SK-N-SH (cell line): ENCODE measurements at regions not wholly inside any gene's neighbourhood (a gene's known extent, or its start where the extent isn't known, plus 50 kb on each side); places are given as distances from the start of the nearest gene placed in this dataset.
A peak's percentile ranks its signal among the peaks of the same experiment; 100 is the strongest.

Experiments used
- CTCF ChIA-PET: fragments of 300-600, 350-600 bp; formaldehyde crosslinking; extraction: SDS; loops from one replicate; lab custom pipeline; 2021; lab: Yijun Ruan, JAX
- POLR2A ChIA-PET: fragments of 350-600 bp; sonication (Branson Sonifier 250); formaldehyde crosslinking; extraction: SDS; loops from one replicate; lab custom pipeline; 2020; ENCODE audit warnings: antibody characterized with exemption, inconsistent platforms; lab: Yijun Ruan, JAX
- DNase-seq: peaks from one replicate; pipeline ENCODE4 v3.0.0; 2012
- H2AFZ ChIP-seq: fragments of 200-600 bp; sonication (generic); 2 replicates; pipeline ENCODE4 v1.8.1; 2016; ENCODE audit warnings: antibody characterized with exemption, mild to moderate bottlenecking, low read depth
- H3F3A ChIP-seq: fragments of 200-600 bp; sonication (generic); replicated peaks from 2 replicates; pipeline ENCODE3; 2016; ENCODE audit warnings: antibody characterized with exemption, mild to moderate bottlenecking; ENCODE audit not compliant: insufficient read depth
- H3K27ac ChIP-seq, 2 experiments: fragments of 200-500 bp in 1 of 2; fragments of 200-600 bp in 1 of 2; sonication (Bioruptor generic) in 1 of 2; sonication (generic), shearing (Covaris generic) in 1 of 2; 2 replicates each; pipeline versions ENCODE4 v1.5.1 to v1.6.1; 2014 to 2016; ENCODE audit warnings: low read depth in 2 of 2, inconsistent platforms in 1 of 2, low read length in 1 of 2, mild to moderate bottlenecking in 1 of 2, mixed read lengths in 1 of 2
- H3K27me3 ChIP-seq: fragments of 200-600 bp; sonication (generic), shearing (Covaris generic); 2 replicates; pipeline ENCODE4 v1.6.1; 2016; ENCODE audit warnings: mixed run types; ENCODE audit not compliant: insufficient read depth
- H3K36me3 ChIP-seq, 2 experiments: fragments of 200-500 bp in 1 of 2; fragments of 200-600 bp in 1 of 2; sonication (Bioruptor generic) in 1 of 2; sonication (generic) in 1 of 2; replicated peaks in 1 of 2; 2 replicates each; pipeline versions ENCODE3 to v1.5.1; 2014 to 2016; ENCODE audit warnings: low read length in 1 of 2, mild to moderate bottlenecking in 1 of 2; ENCODE audit not compliant: insufficient read depth in 2 of 2, control insufficient read depth in 1 of 2
- H3K4me1 ChIP-seq, 2 experiments: fragments of 200-500 bp in 1 of 2; fragments of 200-600 bp in 1 of 2; sonication (Bioruptor generic) in 1 of 2; sonication (generic), shearing (Covaris generic) in 1 of 2; 2 replicates each; pipeline versions ENCODE4 v1.5.1 to v1.6.1; 2014 to 2016; ENCODE audit warnings: low read depth in 1 of 2, low read length in 1 of 2, mixed run types in 1 of 2; ENCODE audit not compliant: insufficient read depth in 2 of 2, control insufficient read depth in 1 of 2
- H3K4me2 ChIP-seq: fragments of 200-600 bp; sonication (generic), shearing (Covaris generic); 2 replicates; pipeline ENCODE4 v1.6.1; 2017; ENCODE audit warnings: mixed run types
- H3K4me3 ChIP-seq, 2 experiments: fragments of 200-500 bp in 1 of 2; fragments of 200-600 bp in 1 of 2; sonication (Bioruptor generic) in 1 of 2; sonication (generic), shearing (Covaris generic) in 1 of 2; 2 replicates each; pipeline versions ENCODE4 v1.5.1 to v1.8.1; 2014 to 2016; ENCODE audit warnings: low read depth in 2 of 2, inconsistent platforms in 1 of 2, low read length in 1 of 2, mild to moderate bottlenecking in 1 of 2, mixed read lengths in 1 of 2, moderate library complexity in 1 of 2
- H3K79me2 ChIP-seq: fragments of 200-600 bp; sonication (generic); 2 replicates; pipeline ENCODE4 v1.8.1; 2017; ENCODE audit warnings: mild to moderate bottlenecking; ENCODE audit not compliant: insufficient read depth
- H3K9ac ChIP-seq: fragments of 200-600 bp; sonication (generic); 2 replicates; pipeline ENCODE4 v1.6.1; 2017; ENCODE audit warnings: mixed run types
- H3K9me2 ChIP-seq: fragments of 200-600 bp; sonication (generic); 2 replicates; pipeline ENCODE4 v1.6.1; 2017; ENCODE audit warnings: mixed run types
- H3K9me3 ChIP-seq: fragments of 200-600 bp; sonication (generic); 2 replicates; pipeline ENCODE4 v1.6.1; 2017; ENCODE audit warnings: mixed run types, mild to moderate bottlenecking, moderate library complexity
- H4K20me1 ChIP-seq: fragments of 200-600 bp; sonication (generic); 2 replicates; pipeline ENCODE4 v1.6.1; 2017; ENCODE audit warnings: mild to moderate bottlenecking, mixed run types; ENCODE audit not compliant: insufficient read depth
- ELF1 ChIP-seq: IDR thresholded peaks from 2 replicates; pipeline ENCODE4 v1.4.0; 2012
- EP300 ChIP-seq, 2 experiments: IDR thresholded peaks; 2 replicates each; pipeline versions ENCODE4 v1.4.0 to v1.6.1; 2012; ENCODE audit warnings: borderline replicate concordance in 1 of 2, low read depth in 1 of 2, low read length in 1 of 2
- EZH2phosphoT487 ChIP-seq: fragments of 200-600 bp; sonication (generic); IDR thresholded peaks from 2 replicates; pipeline ENCODE4 v1.6.1; 2017; ENCODE audit warnings: low read depth, mixed run types, mild to moderate bottlenecking, antibody characterized with exemption, moderate library complexity, borderline replicate concordance
- FOSL2 ChIP-seq: IDR thresholded peaks from 2 replicates; pipeline ENCODE4 v1.4.0; 2012; ENCODE audit warnings: low read depth, mild to moderate bottlenecking, moderate library complexity, borderline replicate concordance
- GABPA ChIP-seq: IDR thresholded peaks from 2 replicates; pipeline ENCODE4 v1.4.0; 2012; ENCODE audit warnings: low read depth, mild to moderate bottlenecking
- GATA2 ChIP-seq: sonication (generic); formaldehyde crosslinking; IDR thresholded peaks from 2 replicates; pipeline ENCODE4 v1.5.0; 2020; ENCODE audit warnings: mild to moderate bottlenecking, missing genetic modification reagents
- MAX ChIP-seq: IDR thresholded peaks from 2 replicates; pipeline ENCODE4 v1.4.0; 2012; ENCODE audit warnings: low read depth
- MEF2A ChIP-seq: IDR thresholded peaks from 2 replicates; pipeline ENCODE4 v1.4.0; 2012; ENCODE audit warnings: low read depth, borderline replicate concordance
- MXI1 ChIP-seq: IDR thresholded peaks from 2 replicates; pipeline ENCODE4 v1.6.1; 2012; ENCODE audit warnings: mild to moderate bottlenecking, low read depth, low read length, improper control_type of control experiment
- POLR2AphosphoS5 ChIP-seq: IDR thresholded peaks from 2 replicates; pipeline ENCODE4 v1.6.1; 2012; ENCODE audit warnings: low read depth, low read length
- REST ChIP-seq: IDR thresholded peaks from 2 replicates; pipeline ENCODE4 v1.6.1; 2012; ENCODE audit warnings: mild to moderate bottlenecking, low read depth, low read length, moderate library complexity
- RFX5 ChIP-seq: IDR thresholded peaks from 2 replicates; pipeline ENCODE4 v1.6.1; 2012; ENCODE audit warnings: mild to moderate bottlenecking, improper control_type of control experiment, low read length
- SIN3A ChIP-seq: IDR thresholded peaks from 2 replicates; pipeline ENCODE4 v1.6.1; 2012; ENCODE audit warnings: low read depth, mild to moderate bottlenecking, low read length, moderate library complexity, borderline replicate concordance
- TAF1 ChIP-seq: IDR thresholded peaks from 2 replicates; pipeline ENCODE4 v1.6.1; 2012; ENCODE audit warnings: low read depth, mild to moderate bottlenecking, low read length, moderate library complexity, borderline replicate concordance
- USF1 ChIP-seq: IDR thresholded peaks from 2 replicates; pipeline ENCODE4 v1.4.0; 2012; ENCODE audit warnings: low read depth, borderline replicate concordance
- USF2 ChIP-seq: fragments of 150-350 bp; IDR thresholded peaks from 2 replicates; pipeline ENCODE4 v1.6.1; 2017; ENCODE audit warnings: antibody characterized with exemption, low read length, low read depth, borderline replicate concordance
- ZBTB33 ChIP-seq: IDR thresholded peaks from 2 replicates; pipeline ENCODE4 v1.4.0; 2012; ENCODE audit warnings: low read depth, borderline replicate concordance
- WGBS: methylation state at CpG from one replicate; pipeline ENCODE4 v1.1.6; 2017; ENCODE audit warnings: low lambda C conversion rate; 5-methylcytosine and 5-hydroxymethylcytosine counted together

- no peaks in the 10 kb centered on the region for H3K36me3 ChIP-seq
- H3K4me1 ChIP-seq: peaks cover 0 to 2% of the 10 kb centered on the region in 2 experiments; a peak in 1 of 4 replicates
- no peak for DNase-seq
- no peak overlapping the region for H2AFZ ChIP-seq
- ChIA-PET CTCF (no interaction called here), POLR2A (no interaction called here)
- no peak for TF ChIP-seq GABPA
- TF ChIP-seq EP300 (IDR thresholded peaks at IDR 0.05; ENCODE audit: borderline replicate concordance in 1 of 2, low read depth in 1 of 2, low read length in 1 of 2): no peak
- no peak for TF ChIP-seq USF2
- no peak for TF ChIP-seq SIN3A
- no peak for TF ChIP-seq MXI1
- no peaks in the 10 kb centered on the region for H3K79me2 ChIP-seq
- H3K4me2 ChIP-seq: no peak overlapping the region
- no peaks in the 10 kb centered on the region for H3K27me3 ChIP-seq
- H3K9ac ChIP-seq: no peak overlapping the region
- 78% methylated on average over 2 of the region's 2 CpGs for WGBS
- H4K20me1 ChIP-seq: no peaks in the 10 kb centered on the region
- H3K9me2 ChIP-seq: no peaks in the 10 kb centered on the region
- no peaks in the 10 kb centered on the region for H3K9me3 ChIP-seq
- no peak overlapping the region for H3K4me3 ChIP-seq
- no peak overlapping the region for H3K27ac ChIP-seq
- no peaks in the 10 kb centered on the region for H3F3A ChIP-seq
Observed at GRCh38 chr18:25739376-25739775, 351.0 kb downstream of the SS18 start.

- Histone ChIP-seq H3K27me3 (no peaks in the 10 kb centered on the region), H4K20me1 (no peaks in the 10 kb centered on the region), H2AFZ (no peak overlapping the region), H3K9ac (no peak overlapping the region), H3K9me3 (no peaks in the 10 kb centered on the region), H3K36me3 (no peaks in the 10 kb centered on the region), H3K4me2 (no peak overlapping the region), H3K4me3 (no peak overlapping the region), H3K27ac (peak overlapping the region in 1 of 2 experiments; percentile 52; a peak in 2 of 4 replicates), H3K4me1 (peaks cover 0 to 2% of the 10 kb centered on the region in 2 experiments; a peak in 1 of 4 replicates), H3F3A (no peaks in the 10 kb centered on the region), H3K79me2 (no peaks in the 10 kb centered on the region), H3K9me2 (no peaks in the 10 kb centered on the region)
- ChIA-PET CTCF (no interaction called here), POLR2A (no interaction called here)
- no peak for DNase-seq
- 40% methylated on average over 6 of the region's 7 CpGs for WGBS
- no peak for TF ChIP-seq REST
- TF ChIP-seq MXI1: no peak
- no peak for TF ChIP-seq POLR2AphosphoS5
- TF ChIP-seq FOSL2: peak; percentile 60; the same call in 1 of the 2 replicates
- no peak for TF ChIP-seq ELF1
- TF ChIP-seq GATA2 (CRISPR knock-in tag): no peak
- peak; percentile 92 for TF ChIP-seq MAX
- TF ChIP-seq EP300 (IDR thresholded peaks at IDR 0.05; ENCODE audit: borderline replicate concordance in 1 of 2, low read depth in 1 of 2, low read length in 1 of 2): peak in 1 of 2 experiments; percentile 57; a peak in 1 of 4 replicates
- TF ChIP-seq RFX5: no peak
- no peak; the same call in 1 of the 2 replicates for TF ChIP-seq USF1
- no peak for TF ChIP-seq ZBTB33
- TF ChIP-seq MEF2A: no peak
- no peak for TF ChIP-seq EZH2phosphoT487
- TF ChIP-seq TAF1: no peak
Observed at GRCh38 chr18:25737710-25738311, 352.6 kb downstream of the SS18 start.
